NT2/D1 (cell line): ENCODE measurements at regions not wholly inside any gene's neighbourhood (a gene's known extent, or its start where the extent isn't known, plus 50 kb on each side); places are given as distances from the start of the nearest gene placed in this dataset.

Experiments
- DNase-seq: peaks from one replicate; pipeline ENCODE4 v3.0.0-alpha.2; 2011; ENCODE audit warnings: low read depth, low spot score
- H3K27me3 ChIP-seq: 2 replicates; pipeline ENCODE4 v1.6.0; 2011; ENCODE audit warnings: mild to moderate bottlenecking; ENCODE audit not compliant: insufficient read length, insufficient read depth
- H3K36me3 ChIP-seq: 2 replicates; pipeline ENCODE4 v1.6.1; 2011; ENCODE audit warnings: mild to moderate bottlenecking, low read length, mixed read lengths; ENCODE audit not compliant: insufficient read depth, insufficient read length
- H3K4me1 ChIP-seq: 2 replicates; pipeline ENCODE4 v1.5.1; 2011; ENCODE audit not compliant: insufficient read depth, insufficient read length
- H3K4me3 ChIP-seq: 2 replicates; pipeline ENCODE4 v1.5.1; 2011; ENCODE audit warnings: low read depth; ENCODE audit not compliant: insufficient read length
- H3K9ac ChIP-seq: 2 replicates; pipeline ENCODE4 v1.6.0; 2011; ENCODE audit warnings: low read depth; ENCODE audit not compliant: insufficient read length
- H3K9me3 ChIP-seq: 2 replicates; pipeline ENCODE4 v1.5.1; 2011; ENCODE audit warnings: mild to moderate bottlenecking, low read length; ENCODE audit not compliant: insufficient read depth
- SUZ12 ChIP-seq: IDR thresholded peaks from 2 replicates; pipeline ENCODE4 v1.6.1; 2011; ENCODE audit not compliant: insufficient read length, insufficient read depth; ENCODE audit errors: extremely low read depth
- YY1 ChIP-seq: IDR thresholded peaks from 2 replicates; pipeline ENCODE4 v1.6.1; 2011; ENCODE audit not compliant: insufficient read length, insufficient read depth
- ZNF274 ChIP-seq: IDR thresholded peaks from 2 replicates; pipeline ENCODE4 v1.6.1; 2011; ENCODE audit warnings: mild to moderate bottlenecking, low read depth, low read length

GRCh38 chr7:83212883-83213282, 50.2 kb upstream of the PCLO start:
- Histone ChIP-seq H3K36me3 (no peaks in the 10 kb centered on the region), H3K27me3 (no peaks in the 10 kb centered on the region), H3K9me3 (no peaks in the 10 kb centered on the region), H3K4me3 (no peak overlapping the region), H3K4me1 (no peaks in the 10 kb centered on the region), H3K9ac (no peak overlapping the region)
- DNase-seq = no peak
- TF ChIP-seq ZNF274 = no peak
- TF ChIP-seq SUZ12 = no peak
- no peak for TF ChIP-seq YY1
